ENCODE measurements at regions not wholly inside any gene's neighbourhood (a gene's known extent, or its start where the extent isn't known, plus 50 kb on each side); places are given as distances from the start of the nearest gene placed in this dataset.

- TF ChIP-seq CTCF (conservative IDR thresholded peaks at IDR 0.05; ENCODE audit: low read depth in 2 of 2) (no peak), EZH2phosphoT487 (IDR thresholded peaks at IDR 0.05; ENCODE audit: unreplicated experiment) (no peak), EZH2 (IDR thresholded peaks at IDR 0.05; ENCODE audit: low read depth, unreplicated experiment) (no peak), STAT1 (IDR thresholded peaks at IDR 0.05; ENCODE audit: unreplicated experiment) (no peak)
Measured at GRCh38 chr10:117933036-117933435, 113.7 kb downstream of the RAB11FIP2 start.

Measured in GM23338 (cell line).